Forelimb muscle (tissue), 1 donor: ENCODE measurements at regions not wholly inside any gene's neighbourhood (a gene's known extent, or its start where the extent isn't known, plus 50 kb on each side); places are given as distances from the start of the nearest gene placed in this dataset.

Experiments
- DNase-seq: peaks from one replicate; pipeline ENCODE4 v3.0.0-alpha.2; 2013; ENCODE audit warnings: low read depth

DNA sequence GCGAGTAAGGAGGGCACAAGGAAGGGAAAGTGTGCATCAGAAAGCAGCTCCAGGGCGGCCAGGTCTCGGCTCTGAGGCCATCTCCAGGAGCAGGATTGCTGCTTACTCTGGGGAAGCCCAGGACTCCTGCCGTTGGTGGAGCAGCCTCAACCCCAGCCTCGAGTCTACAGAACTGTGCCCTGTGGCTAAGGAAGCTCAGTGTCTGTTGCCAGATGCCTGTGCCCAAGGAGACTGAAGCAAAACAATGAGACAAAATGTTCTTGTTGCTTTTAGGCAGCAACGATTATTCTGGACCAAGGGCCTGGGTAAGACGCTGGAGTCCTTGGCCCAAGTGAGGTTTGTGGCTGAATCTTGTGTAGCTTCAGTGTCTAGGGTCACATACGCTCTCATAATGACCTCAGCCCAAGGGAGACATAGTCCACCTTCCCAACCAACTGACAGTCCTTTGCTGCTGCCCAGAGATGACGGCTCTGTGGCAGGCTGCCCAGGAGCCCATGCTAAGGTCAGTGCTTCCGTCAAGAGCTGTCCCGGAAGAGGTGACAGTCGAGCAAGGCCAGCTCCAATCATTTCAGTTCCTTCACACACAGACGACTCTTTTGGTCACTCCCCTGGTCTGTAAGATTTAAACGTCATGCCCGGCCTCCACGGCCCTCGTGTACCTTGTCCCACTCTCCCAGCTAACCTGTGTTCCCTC, 223.8 kb downstream of the TTC32 start:
- DNase-seq: no peak

DNA sequence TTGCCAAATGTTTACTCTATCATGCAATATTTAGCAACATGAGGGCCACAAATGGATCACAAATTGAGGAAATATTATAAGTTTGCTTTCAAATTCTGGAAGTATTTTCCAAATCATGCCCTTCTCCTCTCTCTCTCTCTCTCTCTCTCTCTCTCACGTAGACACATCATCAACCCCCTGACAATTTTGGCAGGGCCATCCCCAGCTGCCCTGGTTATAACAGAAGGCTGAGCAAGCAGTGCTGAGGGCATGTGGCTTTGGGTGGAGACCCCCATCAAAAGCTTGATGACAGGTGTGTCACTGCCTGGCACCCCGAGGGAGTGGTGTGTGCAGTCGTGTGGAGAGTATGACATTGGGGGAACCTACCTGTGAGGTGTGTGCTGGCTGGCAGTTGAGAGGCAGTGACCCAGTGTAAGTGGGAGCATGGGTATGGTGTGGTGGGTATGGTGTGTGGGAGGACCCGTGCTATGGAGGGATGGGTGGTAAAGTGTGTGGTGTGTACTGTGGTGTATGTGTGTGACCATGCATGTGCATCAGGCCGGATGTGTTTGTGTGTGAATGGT, 224.5 kb downstream of the TTC32 start:
- no peak for DNase-seq

DNA sequence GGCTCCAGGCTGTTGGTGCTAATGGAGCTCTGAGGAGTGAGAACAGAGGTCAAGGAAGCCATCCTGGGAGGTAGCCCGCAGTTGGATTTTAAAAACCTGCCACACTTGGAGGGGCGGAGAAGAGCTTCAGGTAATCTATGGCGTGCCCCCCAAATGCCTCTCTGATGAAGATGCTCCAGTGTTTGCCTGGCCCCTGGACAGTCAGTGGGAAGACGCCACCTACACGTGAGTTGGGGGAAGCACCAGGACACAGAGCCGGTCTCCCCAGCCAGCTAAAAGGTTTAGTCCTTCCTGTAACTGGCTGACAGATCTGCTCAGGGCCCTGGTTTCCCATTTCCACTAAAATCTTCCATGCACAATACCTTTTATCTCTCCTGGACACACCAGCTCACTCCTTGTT, 225.0 kb downstream of the TTC32 start:
- DNase-seq: no peak

DNA sequence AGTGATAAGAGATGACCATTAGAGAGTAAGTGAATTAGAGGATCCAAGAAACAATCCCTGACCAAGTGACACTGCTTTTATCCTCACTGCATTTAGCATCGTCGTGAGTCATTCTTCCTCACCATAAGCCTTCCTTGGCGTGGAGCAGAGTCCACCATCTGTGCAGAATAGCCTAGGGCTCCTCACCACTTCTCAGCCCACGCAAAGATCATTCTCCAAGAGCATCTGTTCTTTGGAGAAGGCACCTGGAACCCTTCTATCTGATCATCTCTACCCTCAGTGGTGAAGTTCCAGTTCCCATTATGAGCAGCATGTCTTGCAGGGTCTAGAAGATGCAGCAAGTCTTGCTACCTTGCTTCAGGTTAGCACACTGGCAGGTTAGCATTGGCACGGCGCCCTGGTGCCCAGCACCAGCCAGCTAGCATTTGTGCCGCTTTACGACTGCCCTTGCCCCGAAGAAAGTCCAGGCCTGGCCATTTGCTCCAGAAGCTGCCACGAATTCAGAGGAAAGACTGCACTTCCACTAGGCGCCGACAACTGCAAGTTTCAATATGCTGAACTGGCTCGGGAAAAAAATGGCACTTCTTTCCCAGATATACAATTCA, 225.8 kb downstream of the TTC32 start:
- DNase-seq: no peak

DNA sequence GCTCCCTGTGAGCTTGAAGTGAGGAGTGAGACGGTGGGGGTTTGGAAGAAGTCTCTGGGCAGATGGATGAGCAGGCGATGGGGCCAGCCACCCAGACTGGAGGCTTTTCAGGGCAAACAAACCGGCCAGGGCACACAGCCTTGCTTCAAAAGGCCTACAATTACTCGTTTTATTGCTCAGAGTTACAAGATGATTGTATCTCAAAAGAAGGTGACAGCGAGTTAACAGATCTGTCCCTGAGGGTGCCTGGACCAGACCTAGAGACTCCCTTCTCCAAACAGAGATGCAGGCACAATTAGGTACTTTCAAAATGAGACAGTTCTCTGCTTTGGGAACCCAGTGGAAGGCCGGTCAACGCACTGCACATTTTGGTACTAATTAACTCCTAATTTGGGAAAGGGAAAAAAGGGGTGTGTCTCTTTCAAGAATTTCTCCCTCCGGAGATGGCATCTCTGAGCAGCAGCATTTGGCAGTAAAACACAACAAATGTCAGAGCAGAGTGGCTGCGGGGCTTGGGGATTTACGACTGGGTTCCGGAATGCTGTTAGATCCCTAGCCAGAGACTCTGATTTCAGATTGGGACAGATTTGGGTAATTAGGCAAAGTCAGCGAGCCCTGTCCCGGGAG, 226.7 kb downstream of the TTC32 start:
- no peak for DNase-seq

DNA sequence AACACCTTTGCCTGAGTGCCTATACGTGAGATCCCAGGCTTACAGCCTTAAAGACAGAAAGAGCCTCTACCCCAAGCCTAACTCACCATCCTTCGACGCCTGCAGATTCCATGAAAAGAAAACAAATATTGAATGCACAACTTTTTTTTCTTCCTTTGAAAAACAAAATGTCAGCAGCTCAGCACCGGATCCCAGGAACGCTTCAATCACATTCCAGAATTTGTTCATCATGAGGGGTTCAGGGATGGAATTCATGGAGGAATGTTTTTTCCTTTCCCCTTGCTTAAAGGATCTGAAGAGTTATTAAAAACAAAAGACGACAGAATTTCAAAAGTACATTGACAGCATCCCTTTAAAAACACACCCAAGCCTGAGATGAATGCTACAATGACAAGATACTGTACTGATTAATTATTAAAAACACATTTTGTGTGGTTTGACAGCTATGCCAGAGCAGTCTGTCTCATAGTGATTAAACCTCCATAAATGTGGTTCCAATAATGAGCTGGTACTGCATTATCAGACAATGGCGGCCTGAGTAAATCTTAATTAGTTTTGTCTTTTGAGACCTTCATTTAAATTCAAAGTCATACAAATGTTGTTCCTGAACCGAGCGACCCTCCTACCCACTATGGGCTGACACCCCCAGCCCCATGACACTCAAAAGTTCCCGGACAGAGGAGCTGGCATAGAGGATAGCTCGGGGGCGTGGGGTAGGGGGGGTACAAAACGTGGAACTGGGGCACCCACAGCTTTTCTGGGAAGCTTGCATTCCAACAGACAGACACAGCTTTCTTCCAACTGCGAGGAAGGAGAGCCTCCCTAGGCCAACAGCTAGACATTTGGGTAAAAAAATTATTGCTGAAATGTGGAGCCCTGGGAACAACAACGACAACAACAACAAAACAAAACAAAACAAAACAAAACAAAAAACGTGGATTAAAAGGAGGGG, 227.5 kb downstream of the TTC32 start:
- DNase-seq: no peak

DNA sequence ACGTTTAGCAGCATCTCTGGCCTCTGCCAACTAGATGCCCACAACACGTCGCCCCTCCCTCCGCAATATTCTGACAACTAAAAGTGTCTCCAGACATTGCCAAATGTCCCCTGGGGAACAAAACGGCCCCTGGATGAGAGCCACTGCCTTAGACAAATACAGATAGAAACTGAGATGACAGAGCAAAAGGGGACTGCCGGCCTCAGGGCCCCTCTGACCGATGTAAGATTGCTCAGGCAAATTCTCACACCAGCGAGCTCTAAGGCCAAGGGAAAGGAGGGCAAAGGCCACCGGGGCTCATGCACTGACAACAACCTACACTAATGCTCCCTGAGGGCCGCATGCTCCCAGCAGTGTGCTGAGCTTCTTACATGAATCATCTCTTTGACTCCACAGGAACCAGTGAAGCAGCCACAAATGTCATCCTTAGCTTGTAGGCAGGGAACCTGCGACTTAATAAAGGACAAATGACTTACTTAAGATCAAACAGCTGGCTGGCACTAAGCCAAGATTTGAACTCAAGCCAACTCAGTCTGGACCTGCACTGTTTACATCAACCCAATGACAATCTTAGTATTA, 228.5 kb downstream of the TTC32 start:
- DNase-seq: no peak

DNA sequence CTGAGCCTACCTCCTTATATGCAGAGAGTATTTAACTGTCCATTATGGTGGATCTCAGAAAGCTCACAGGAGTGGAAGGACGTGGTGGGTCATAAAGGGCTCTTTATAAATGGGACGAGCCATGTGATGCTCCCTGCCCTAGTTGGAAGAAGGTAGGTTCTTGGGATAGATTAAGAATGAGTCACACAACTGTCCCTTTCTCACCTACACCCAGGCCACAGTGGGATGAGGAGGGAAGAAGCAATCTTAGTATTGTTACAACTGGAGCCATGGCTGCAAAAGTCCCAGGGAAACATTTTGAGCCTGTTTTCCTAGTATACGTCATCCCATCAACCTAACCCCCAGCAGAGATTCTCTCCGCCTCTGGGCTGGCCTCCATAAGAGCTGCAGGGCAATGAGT, 229.9 kb downstream of the TTC32 start:
- no peak for DNase-seq

DNA sequence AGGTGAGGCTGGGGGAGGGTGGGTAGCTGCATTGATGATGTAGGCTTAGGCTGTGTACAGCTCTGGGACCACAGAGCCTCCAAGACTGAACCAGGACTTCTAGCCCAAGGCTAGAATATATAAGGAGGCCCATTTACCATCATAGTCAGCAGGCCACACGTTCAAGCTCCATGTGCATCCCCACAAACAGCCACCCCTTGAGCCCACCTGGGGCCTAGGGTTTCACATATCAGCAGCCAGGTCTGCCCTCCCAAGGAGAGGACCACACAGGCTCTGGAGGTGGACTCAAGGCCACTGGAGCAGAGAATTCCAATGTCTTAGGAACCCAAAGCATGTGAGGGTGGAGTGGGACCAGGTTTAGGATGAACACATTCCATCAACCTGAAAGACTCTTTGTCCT, 230.5 kb downstream of the TTC32 start:
- no peak for DNase-seq

DNA sequence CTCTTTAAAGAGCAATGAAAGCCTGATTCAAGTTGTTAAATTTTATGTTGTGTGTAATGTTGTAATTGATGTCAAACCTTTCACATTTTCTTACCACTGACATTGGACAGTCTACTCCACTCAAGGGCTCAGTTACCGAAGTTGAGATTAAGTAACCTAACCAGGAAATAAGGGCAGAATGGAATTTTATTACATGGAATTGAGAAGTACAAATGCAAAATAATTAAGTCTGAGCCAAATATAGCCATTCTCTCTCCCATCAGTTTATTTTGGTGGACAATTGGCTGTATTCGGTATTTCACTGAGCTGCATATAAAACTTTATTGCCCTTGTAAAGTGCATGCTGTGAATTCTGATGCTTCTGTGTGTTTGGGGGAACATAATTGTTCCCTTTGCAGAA, 231.5 kb downstream of the TTC32 start:
- DNase-seq: no peak

DNA sequence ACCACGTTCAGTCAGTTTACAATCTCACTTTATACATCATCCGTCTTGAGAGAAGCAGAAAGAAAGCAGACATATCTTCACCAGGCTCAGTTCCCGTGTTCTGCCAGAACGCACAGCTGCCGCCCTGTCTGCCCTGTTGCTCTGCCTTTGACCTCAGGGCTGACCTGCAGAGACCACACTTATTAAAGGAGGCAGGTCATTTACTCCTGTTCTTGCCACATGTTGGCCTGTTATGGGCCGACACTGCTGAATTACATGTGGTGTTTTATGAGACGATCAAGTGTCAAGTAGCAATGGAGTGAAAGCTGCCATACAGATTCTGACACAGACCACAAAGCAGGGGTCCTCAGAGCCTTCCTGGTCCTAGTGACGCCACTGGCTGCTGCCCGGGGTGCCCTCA, 232.2 kb downstream of the TTC32 start:
- no peak for DNase-seq

DNA sequence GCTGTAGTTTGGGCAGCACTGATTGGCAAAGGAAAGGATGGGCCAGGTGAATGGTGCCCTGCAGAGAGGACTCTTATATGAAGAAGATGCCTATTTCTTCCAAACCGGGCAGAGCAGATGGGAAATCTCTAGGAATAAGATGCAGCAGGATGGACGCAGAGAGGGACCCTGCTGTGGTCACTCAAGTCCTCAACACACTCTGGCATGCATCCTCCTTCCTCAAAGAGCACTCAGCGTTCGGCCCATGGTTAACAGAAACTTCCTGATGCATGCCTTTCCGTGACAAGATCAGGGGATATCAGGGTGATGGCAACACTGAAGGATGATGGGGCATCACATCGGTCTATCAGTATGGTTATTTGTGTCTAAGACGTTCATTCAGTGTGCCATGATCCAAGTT, 232.7 kb downstream of the TTC32 start:
- DNase-seq: no peak

DNA sequence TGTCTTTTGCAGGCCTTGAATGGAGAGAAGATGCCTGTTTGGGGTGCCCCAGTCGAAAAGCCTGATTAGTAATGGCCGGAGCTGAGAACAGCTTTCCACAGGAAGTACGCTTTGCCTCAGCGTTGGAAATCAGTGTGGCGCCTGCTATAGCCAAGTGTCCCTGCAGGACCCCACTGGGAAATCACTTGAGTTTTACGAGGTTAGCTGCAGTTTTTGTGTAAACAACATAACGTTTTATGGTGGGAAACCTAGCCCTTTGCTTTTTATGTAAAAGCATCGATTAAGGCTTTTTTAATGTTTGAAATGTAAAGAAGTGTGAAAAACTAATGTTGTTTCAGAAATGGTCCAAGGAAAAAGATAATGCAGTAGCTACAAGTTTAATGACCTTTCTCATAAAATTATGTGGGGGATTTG, 234.2 kb downstream of the TTC32 start:
- DNase-seq: no peak

DNA sequence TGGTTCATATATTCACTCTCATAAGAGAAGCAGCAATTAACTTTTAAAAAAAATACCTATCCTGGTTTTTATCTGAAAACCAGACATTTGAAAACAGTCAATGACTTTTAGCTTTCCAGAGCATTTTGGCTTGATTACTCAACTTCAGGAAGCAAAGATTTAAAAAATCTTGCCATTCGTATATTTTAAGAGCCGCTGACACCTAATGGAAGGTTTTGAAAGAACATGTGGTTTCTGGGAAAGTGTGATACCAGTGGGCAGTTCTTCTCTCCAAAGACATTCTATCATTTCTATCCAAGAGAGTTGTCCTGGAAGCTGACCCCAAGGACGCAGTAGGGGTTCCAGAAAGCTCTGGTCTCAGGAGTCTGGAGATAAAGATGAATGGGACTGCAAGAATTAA, 234.7 kb downstream of the TTC32 start:
- no peak for DNase-seq

DNA sequence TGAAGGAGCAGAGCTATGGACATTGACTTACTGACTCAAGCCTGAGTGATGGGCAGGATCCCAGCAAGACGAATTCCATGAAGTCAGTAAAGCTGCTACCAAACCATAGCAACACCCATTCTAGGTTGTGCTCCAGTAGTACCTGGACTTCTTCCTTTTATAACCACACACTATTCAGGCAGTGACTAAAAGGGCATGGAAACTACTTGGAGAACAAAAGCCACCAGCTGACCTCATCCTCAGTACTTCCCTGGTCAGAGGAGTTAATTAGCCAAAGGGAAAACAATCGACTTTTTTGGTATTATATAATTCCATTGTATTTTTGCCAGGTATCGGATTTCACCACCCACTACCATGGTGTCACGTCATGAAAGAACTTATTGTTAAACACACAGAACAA, 237.1 kb downstream of the TTC32 start:
- no peak for DNase-seq

DNA sequence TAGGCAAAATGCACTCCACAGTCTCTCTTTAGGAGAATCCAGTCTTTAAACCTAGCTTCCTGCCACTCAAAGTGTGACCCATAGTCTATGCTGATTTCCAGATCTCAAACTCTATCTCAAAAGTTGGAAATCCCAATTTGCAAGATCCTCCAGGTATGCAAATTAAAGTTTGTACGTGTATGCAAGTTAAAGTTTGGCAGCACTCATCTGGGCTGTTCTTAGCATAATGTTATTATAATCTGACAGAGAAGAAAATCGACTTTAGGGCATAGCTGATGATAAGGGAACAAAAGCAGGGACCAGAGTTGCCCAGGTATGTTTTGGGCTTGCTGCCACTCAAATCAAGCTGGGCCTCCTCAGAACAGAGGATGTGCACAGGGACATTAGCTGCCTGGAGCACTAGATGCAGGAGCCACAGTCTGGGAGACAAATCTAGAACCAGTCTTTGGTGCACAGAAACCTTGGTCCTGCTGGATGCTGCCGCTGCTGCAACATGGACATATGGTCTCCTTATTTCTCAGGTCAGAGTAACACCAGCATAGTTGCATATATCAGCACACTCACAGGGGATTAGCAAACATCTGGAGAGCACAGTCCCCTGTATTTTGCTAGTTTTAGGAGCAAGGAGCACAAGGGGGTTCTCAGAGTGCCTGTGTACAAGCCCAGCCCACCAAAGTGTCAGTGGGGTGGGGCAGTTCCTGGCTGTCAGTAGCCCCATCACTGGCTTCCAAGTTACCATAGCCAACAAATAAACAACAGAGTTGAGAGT, 242.6 kb downstream of the TTC32 start:
- no peak for DNase-seq

DNA sequence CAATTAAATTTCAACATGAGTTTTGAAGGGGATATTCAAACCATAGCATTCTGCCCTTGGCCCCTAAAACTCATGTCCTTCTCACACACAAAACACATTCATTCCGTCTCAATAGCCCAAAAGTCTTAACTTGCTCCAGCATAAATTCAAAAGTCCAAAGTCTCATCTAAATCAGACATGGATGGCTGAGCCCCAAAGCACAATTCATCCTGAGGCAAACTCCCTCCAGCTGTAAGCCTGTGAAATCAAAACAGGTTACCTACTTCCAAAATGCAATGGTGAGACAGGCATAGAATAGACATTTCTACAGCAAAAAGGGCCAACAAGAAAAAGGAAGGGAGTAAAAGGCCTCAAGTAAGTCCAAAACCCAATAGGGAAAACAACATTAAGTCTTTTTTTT, 245.8 kb downstream of the TTC32 start:
- DNase-seq: no peak

DNA sequence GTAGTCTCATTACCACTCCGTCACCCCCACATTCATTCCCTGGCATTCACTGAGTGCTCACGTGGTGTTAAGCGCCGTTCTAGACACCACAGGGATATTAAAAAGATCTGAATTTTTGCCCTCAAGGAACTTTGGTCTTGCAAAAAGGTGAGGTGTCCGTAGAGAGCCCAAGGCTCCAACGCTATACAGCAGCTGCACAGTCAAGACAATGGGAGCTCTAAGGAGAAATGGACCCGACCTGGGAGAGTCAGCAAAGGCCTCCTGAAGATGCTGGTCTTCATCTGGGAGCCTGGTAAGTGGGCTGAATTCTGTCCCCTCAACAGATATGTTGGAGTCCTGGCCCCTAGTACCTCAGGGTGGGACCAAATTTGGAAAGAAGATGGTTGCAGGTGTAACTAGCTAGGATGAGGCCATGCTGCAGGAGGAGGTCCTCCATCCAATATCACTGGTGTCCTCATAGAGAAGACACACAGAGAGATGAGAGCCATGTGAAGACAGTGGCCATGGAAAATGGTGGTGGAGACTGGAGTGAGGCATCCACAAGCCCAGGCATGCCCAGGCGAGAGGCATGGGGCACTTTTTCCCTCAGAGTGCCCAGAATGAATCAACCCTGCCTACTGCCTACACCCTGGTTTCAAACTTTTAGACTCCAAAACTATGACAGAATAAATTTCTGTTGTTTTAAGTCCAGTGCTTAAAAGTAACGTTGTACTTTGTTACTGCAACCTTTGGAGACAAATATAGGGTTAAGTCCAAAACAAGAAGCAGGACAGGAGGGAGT, 247.3 kb downstream of the TTC32 start:
- no peak for DNase-seq

DNA sequence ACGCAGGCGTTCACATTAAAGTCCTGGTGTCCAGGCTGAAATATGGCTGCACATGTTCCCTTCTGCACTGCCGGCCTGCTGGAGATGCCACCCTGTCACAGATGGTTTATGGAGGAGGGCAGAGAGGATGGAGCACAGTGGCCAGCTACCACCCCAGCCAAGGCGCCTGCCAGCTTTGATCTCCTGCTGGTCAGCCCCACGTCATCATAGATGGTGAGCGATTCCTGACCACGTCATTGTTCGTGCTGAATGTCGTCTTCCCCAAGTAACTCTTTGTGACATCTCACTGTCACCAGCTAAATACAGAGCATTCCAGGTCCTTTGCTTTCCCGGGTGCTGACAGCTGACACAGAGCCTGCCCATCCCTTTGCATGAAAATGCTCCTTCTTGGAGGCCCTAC, 248.3 kb downstream of the TTC32 start:
- no peak for DNase-seq

DNA sequence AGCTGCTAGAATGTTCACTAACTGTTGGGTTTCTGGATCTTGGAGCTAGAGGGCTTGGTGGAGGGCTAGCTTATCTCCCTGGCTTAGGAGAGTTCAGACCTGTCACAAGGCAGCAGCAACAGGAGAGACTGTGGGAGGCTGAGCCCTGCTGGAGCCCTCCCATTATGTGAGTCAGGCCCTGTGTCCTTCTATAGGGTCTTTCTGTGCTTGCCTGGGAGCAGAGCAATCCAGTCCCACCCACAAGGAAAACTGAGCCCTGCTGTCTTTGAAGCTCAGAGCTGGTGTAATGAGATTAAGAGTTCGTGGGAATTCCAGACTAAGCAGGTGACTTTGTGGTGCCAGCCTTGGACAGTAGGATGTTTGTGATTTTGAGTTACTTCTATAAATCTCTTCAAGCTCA, 249.0 kb downstream of the TTC32 start:
- no peak for DNase-seq
